ENCODE measurements at regions not wholly inside any gene's neighbourhood (a gene's known extent, or its start where the extent isn't known, plus 50 kb on each side); places are given as distances from the start of the nearest gene placed in this dataset.
A peak's percentile ranks its signal among the peaks of the same experiment; 100 is the strongest.
"Not testable (repeated sequence)": the region's sequence is repeated elsewhere in the genome, so short reads cannot be mapped to it uniquely, and the experiment has no call there.

DNA sequence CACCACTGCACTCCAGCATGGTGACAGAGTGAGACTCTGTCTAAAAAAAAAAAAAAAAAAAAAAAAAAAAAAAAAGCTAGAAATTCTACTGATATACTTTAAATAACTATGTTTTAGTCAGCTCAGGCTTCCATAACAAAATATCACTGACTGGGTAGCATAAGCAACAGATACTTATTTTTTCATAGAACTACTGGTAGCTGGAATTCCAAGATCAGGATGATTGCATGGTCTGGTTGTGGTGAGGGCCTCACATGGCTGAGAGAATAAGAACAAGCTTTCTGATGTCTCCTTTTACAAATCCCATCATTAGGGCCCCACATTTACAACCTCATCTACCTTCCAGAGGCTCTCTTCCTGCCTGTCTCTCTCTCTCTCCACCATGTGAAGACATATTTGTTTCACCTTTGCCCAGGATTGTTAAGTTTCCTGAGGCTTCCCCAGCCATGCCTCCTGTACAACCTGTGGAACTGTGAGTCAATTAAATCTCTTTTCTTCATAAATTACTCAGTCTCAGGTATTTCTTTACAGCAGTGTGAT, 126.7 kb upstream of the SEMA3C start:
- ATAC-seq = no peak
- TF ChIP-seq, protein P1, sequence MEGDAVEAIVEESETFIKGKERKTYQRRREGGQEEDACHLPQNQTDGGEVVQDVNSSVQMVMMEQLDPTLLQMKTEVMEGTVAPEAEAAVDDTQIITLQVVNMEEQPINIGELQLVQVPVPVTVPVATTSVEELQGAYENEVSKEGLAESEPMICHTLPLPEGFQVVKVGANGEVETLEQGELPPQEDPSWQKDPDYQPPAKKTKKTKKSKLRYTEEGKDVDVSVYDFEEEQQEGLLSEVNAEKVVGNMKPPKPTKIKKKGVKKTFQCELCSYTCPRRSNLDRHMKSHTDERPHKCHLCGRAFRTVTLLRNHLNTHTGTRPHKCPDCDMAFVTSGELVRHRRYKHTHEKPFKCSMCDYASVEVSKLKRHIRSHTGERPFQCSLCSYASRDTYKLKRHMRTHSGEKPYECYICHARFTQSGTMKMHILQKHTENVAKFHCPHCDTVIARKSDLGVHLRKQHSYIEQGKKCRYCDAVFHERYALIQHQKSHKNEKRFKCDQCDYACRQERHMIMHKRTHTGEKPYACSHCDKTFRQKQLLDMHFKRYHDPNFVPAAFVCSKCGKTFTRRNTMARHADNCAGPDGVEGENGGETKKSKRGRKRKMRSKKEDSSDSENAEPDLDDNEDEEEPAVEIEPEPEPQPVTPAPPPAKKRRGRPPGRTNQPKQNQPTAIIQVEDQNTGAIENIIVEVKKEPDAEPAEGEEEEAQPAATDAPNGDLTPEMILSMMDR (IDR thresholded peaks at IDR 0.05) = no peak
- Histone ChIP-seq H3K4me3 (no peak overlapping the region), H3K27me3 (no peaks in the 10 kb centered on the region), H3K4me1 (no peaks in the 10 kb centered on the region), H3K27ac (no peak overlapping the region), H3K9me3 (no peaks in the 10 kb centered on the region), H3K36me3 (no peaks in the 10 kb centered on the region)
- DNase-seq = no peak
- intact Hi-C loops (cut with DNase I) = no loop called here

GRCh38 chr7:81042646-81043045, 123.8 kb upstream of the SEMA3C start:
- H3K4me3 ChIP-seq; H3K36me3 ChIP-seq; H3K27ac ChIP-seq; H3K4me1 ChIP-seq; ATAC-seq; intact Hi-C loops (cut with DNase I); H3K9me3 ChIP-seq; DNase-seq; H3K27me3 ChIP-seq: not testable (repeated sequence)

- H3K36me3 ChIP-seq = no peaks in the 10 kb centered on the region
- TF ChIP-seq, protein P1 (IDR thresholded peaks at IDR 0.05) = no peak
- H3K4me1 ChIP-seq = no peaks in the 10 kb centered on the region
- intact Hi-C loops (cut with DNase I) = no loop called here
- H3K27ac ChIP-seq = no peak overlapping the region
- H3K9me3 ChIP-seq = no peaks in the 10 kb centered on the region
- ATAC-seq (peak; percentile 37), DNase-seq (no peak)
- no peak overlapping the region for H3K4me3 ChIP-seq
- H3K27me3 ChIP-seq = no peaks in the 10 kb centered on the region
Observed at GRCh38 chr7:81040496-81040895, 121.6 kb upstream of the SEMA3C start.

- TF ChIP-seq, protein P1 (IDR thresholded peaks at IDR 0.05) = no peak
- no peaks in the 10 kb centered on the region for H3K36me3 ChIP-seq
- H3K27me3 ChIP-seq = no peaks in the 10 kb centered on the region
- DNase-seq (no peak), ATAC-seq (no peak)
- no peaks in the 10 kb centered on the region for H3K9me3 ChIP-seq
- H3K4me1 ChIP-seq = no peaks in the 10 kb centered on the region
- H3K4me3 ChIP-seq = no peak overlapping the region
- no peak overlapping the region for H3K27ac ChIP-seq
- intact Hi-C loops (cut with DNase I) = no loop called here
Observed at GRCh38 chr7:81036871-81037270, 118.0 kb upstream of the SEMA3C start.

GRCh38 chr7:81036057-81036456, 117.2 kb upstream of the SEMA3C start:
- no peaks in the 10 kb centered on the region for H3K36me3 ChIP-seq
- intact Hi-C loops (cut with DNase I) = no loop called here
- H3K4me3 ChIP-seq = no peak overlapping the region
- TF ChIP-seq, protein P1 (IDR thresholded peaks at IDR 0.05) = no peak
- DNase-seq = no peak
- no peak overlapping the region for H3K27ac ChIP-seq
- no peaks in the 10 kb centered on the region for H3K9me3 ChIP-seq
- no peaks in the 10 kb centered on the region for H3K4me1 ChIP-seq
- no peak for ATAC-seq
- H3K27me3 ChIP-seq = no peaks in the 10 kb centered on the region

- Histone ChIP-seq H3K36me3 (no peaks in the 10 kb centered on the region), H3K9me3 (no peaks in the 10 kb centered on the region), H3K27me3 (no peaks in the 10 kb centered on the region), H3K27ac (no peak overlapping the region), H3K4me3 (no peak overlapping the region), H3K4me1 (no peaks in the 10 kb centered on the region)
- ATAC-seq = no peak
- TF ChIP-seq, protein P1 (IDR thresholded peaks at IDR 0.05) = no peak
- no peak for DNase-seq
- intact Hi-C loops (cut with DNase I) = no loop called here
Observed at GRCh38 chr7:81031996-81032395, 113.1 kb upstream of the SEMA3C start.
